CD4-positive, alpha-beta memory T cell (primary cell): ENCODE measurements at regions not wholly inside any gene's neighbourhood (a gene's known extent, or its start where the extent isn't known, plus 50 kb on each side); places are given as distances from the start of the nearest gene placed in this dataset.

ENCODE experiments used
- CTCF ChIA-PET: fragments of 350-600 bp; sonication (Branson Sonifier 250); formaldehyde crosslinking; loops from one replicate; lab custom pipeline; 2021; ENCODE audit warnings: inconsistent platforms; ENCODE audit not compliant: partially characterized antibody; lab: Charles Lee
- POLR2A ChIA-PET: fragments of 350-600 bp; sonication (Branson Sonifier 250); formaldehyde crosslinking; loops from one replicate; lab custom pipeline; 2021; ENCODE audit not compliant: partially characterized antibody; lab: Charles Lee
- DNase-seq, 5 donors: peaks; one replicate each; pipeline versions ENCODE4 v3.0.0 to v3.0.0-alpha.2; 2020 to 2022; ENCODE audit warnings: mixed read lengths in 1 of 5
- H3K27ac ChIP-seq: one replicate; pipeline ENCODE4 v1.7.0; 2013; ENCODE audit warnings: low read depth, low read length
- H3K27me3 ChIP-seq: 2 replicates; pipeline ENCODE4 v1.7.0; 2013; ENCODE audit warnings: mild to moderate bottlenecking, low read length, moderate library complexity; ENCODE audit not compliant: insufficient read depth
- H3K36me3 ChIP-seq: 2 replicates; pipeline ENCODE4 v1.7.0; 2013; ENCODE audit warnings: mild to moderate bottlenecking, low read length, moderate library complexity; ENCODE audit not compliant: insufficient read depth
- H3K4me1 ChIP-seq: 2 replicates; pipeline ENCODE4 v1.7.0; 2013; ENCODE audit warnings: mild to moderate bottlenecking, low read length, moderate library complexity; ENCODE audit not compliant: insufficient read depth
- H3K4me3 ChIP-seq, 2 donors: one replicate each; pipeline ENCODE4 v1.7.0; 2013; ENCODE audit warnings: low read length in 2 of 2, mild to moderate bottlenecking in 1 of 2
- H3K9me3 ChIP-seq, 2 donors: one replicate each; pipeline ENCODE4 v1.7.0; 2013; ENCODE audit warnings: low read length in 2 of 2, control low read depth in 1 of 2; ENCODE audit not compliant: control insufficient read depth in 1 of 2
- H3K27ac Mint-ChIP-seq, 7 donors: one replicate each; pipeline ENCODE4 v1.8.0; 2020 to 2021; ENCODE audit warnings: mixed read lengths in 7 of 7, mild to moderate bottlenecking in 6 of 7, inconsistent platforms in 3 of 7, moderate library complexity in 3 of 7
- H3K27me3 Mint-ChIP-seq, 2 donors: one replicate each; pipeline ENCODE4 v1.8.0; 2020 to 2021; ENCODE audit warnings: mixed read lengths in 2 of 2
- H3K36me3 Mint-ChIP-seq, 2 donors: one replicate each; pipeline ENCODE4 v1.8.0; 2020 to 2021; ENCODE audit warnings: mixed read lengths in 2 of 2, inconsistent platforms in 1 of 2, mild to moderate bottlenecking in 1 of 2
- H3K4me1 Mint-ChIP-seq, 4 donors: one replicate each; pipeline ENCODE4 v1.8.0; 2020 to 2021; ENCODE audit warnings: mixed read lengths in 4 of 4, mild to moderate bottlenecking in 1 of 4
- H3K4me3 Mint-ChIP-seq, 8 donors: one replicate each; pipeline ENCODE4 v1.8.0; 2020 to 2021; ENCODE audit warnings: mixed read lengths in 8 of 8, mild to moderate bottlenecking in 7 of 8, moderate library complexity in 6 of 8, inconsistent platforms in 3 of 8
- H3K9me3 Mint-ChIP-seq, 8 donors: one replicate each; pipeline ENCODE4 v1.8.0; 2020 to 2021; ENCODE audit warnings: mixed read lengths in 8 of 8, mild to moderate bottlenecking in 5 of 8, inconsistent platforms in 3 of 8, moderate library complexity in 1 of 8
- intact Hi-C: fragments of 100-400 bp; cut with micrococcal nuclease; formaldehyde crosslinking; loops from one replicate; pipeline ENCODE4 v1.15.1; 2023

DNA sequence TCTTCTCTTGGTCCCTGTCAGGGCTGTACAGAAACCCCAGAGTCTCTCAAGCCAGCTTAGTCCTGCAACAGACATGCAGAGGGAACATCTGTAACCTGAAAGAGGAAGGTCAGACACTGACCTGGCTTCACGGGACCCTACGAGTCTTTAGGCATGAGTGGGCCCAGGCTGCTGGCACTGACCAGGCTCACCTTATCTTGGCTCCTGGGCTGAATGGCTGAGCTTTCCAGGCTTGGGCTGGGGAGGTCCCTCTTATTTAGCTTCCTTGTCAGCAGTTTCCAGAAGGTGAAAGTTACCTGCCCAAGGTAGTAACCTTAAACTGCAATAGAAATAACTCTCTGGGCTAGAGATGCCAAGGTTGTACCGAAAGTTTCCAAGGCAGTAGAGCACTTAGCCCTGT lies 58.4 kb upstream of the FUT8 start:
- no peaks in the 10 kb centered on the region for H3K9me3 ChIP-seq
- ChIA-PET POLR2A (no interaction called here), CTCF (no interaction called here)
- no peaks in the 10 kb centered on the region for H3K27me3 Mint-ChIP-seq
- H3K27me3 ChIP-seq, result no peaks in the 10 kb centered on the region
- no peaks in the 10 kb centered on the region for H3K36me3 ChIP-seq
- no peak overlapping the region for H3K27ac Mint-ChIP-seq
- no peak overlapping the region for H3K4me3 ChIP-seq
- DNase-seq, result no peak
- H3K4me1 Mint-ChIP-seq, result peaks cover 9 to 27% (median 15%) of the 10 kb centered on the region in 4 donors
- H3K9me3 Mint-ChIP-seq, result peaks cover 0 to 1% (median 0%) of the 10 kb centered on the region in 8 donors
- peaks cover 13% of the 10 kb centered on the region for H3K4me1 ChIP-seq
- H3K27ac ChIP-seq, result no peak overlapping the region
- H3K4me3 Mint-ChIP-seq, result no peak overlapping the region
- intact Hi-C loops, result no loop called here
- peaks cover 0 to 4% of the 10 kb centered on the region in 2 donors for H3K36me3 Mint-ChIP-seq

DNA sequence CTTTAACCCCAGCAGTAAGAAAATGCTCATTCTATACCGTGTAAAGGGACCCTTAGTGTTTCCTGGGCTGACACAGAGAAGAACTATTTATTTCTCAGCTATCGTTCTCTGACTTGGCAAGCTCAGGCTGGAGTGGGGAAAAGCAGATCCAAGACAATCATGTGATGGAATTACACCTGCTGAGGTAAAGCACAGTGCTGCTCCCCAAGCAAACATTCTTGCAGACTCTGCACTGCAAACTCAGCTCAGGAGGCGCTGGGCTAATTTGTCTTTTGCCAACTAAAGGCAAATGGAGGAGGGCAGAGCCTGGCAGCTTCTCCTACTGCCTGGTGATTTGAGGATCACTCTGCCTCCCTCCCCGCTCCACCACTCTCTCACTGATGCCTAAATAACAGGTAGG lies 57.8 kb upstream of the FUT8 start:
- no peak overlapping the region for H3K27ac ChIP-seq
- peak overlapping the region in 1 of 7 donors; percentile 47 for H3K27ac Mint-ChIP-seq
- H3K36me3 ChIP-seq, result no peaks in the 10 kb centered on the region
- peaks cover 0 to 4% of the 10 kb centered on the region in 2 donors for H3K36me3 Mint-ChIP-seq
- intact Hi-C loops, result no loop called here
- peaks cover 13% of the 10 kb centered on the region for H3K4me1 ChIP-seq
- CTCF ChIA-PET, result no interaction called here
- H3K9me3 Mint-ChIP-seq, result peaks cover 0 to 1% (median 0%) of the 10 kb centered on the region in 8 donors
- POLR2A ChIA-PET, result no interaction called here
- no peak overlapping the region for H3K4me3 ChIP-seq
- H3K27me3 Mint-ChIP-seq, result no peaks in the 10 kb centered on the region
- H3K4me3 Mint-ChIP-seq, result no peak overlapping the region
- H3K27me3 ChIP-seq, result no peaks in the 10 kb centered on the region
- no peaks in the 10 kb centered on the region for H3K9me3 ChIP-seq
- H3K4me1 Mint-ChIP-seq, result peaks cover 9 to 27% (median 15%) of the 10 kb centered on the region in 4 donors
- DNase-seq, result no peak

DNA sequence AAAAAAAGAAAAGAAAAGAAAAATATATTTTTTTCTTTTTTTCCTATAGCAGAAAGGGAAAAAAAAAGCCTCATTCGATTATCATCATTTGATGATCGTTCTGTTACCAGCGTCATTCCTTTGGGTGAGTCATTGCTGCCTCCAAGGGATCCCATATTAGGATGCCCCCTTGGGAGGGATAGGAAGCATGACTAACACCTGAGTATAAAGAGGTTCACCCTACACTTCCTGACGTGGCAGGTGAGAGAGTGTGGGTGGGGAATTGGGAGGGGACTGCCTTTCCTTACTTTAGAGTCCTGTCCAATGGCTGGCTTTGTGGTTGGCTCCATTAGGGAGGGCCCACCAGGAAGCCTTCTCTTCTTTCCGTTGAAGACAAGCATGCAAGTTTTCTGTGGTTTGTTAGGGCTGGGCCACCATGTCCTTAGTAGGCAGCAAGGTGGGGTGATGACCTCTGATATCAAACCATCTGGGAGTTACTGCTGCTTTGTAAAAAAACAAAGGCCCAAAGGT lies 56.1 kb upstream of the FUT8 start:
- ChIA-PET CTCF (interaction anchor here (1.5 kb wide), 1 partner anchor 58 kb away, joined by 3 read pairs; no protein-coding TSS in a partner anchor), POLR2A (no interaction called here)
- H3K27me3 ChIP-seq, result no peaks in the 10 kb centered on the region
- Mint-ChIP-seq H3K9me3 (peaks cover 0 to 1% (median 0%) of the 10 kb centered on the region in 8 donors), H3K4me1 (peaks cover 9 to 27% (median 15%) of the 10 kb centered on the region in 4 donors), H3K4me3 (peak overlapping the region in 3 of 8 donors; percentile 20 to 63 (median 62)), H3K36me3 (no peaks in the 10 kb centered on the region), H3K27me3 (no peaks in the 10 kb centered on the region), H3K27ac (peak overlapping the region; percentile 41 to 81 (median 75))
- intact Hi-C loops, result no loop called here
- H3K4me1 ChIP-seq, result peaks cover 13% of the 10 kb centered on the region
- H3K36me3 ChIP-seq, result no peaks in the 10 kb centered on the region
- no peak overlapping the region for H3K4me3 ChIP-seq
- H3K27ac ChIP-seq, result no peak overlapping the region
- H3K9me3 ChIP-seq, result no peaks in the 10 kb centered on the region
- peak in 3 of 5 donors; percentile 2 to 48 (median 15) for DNase-seq

DNA sequence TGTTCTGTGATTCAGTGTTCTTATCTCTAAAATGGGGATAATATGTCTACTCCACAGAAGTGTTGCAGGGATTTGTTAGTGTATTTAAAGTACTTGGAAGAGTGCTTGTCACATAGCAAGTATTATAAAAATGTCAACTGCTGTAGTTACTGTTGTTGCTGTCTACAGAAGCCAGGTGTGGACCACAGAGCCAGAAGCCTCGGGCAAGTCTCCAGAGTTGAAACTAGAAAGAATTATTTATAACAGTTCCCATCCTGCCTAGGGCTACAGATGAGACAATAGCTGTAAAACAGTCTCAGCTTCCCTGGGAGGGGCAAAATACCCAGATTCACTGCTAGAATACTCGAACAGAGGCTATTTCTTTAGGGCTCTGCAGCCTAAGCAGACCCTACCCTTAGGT lies 55.4 kb upstream of the FUT8 start:
- H3K27me3 ChIP-seq, result no peaks in the 10 kb centered on the region
- POLR2A ChIA-PET, result interaction anchor here (0.9 kb wide), 1 partner anchor 70 kb away, joined by 3 read pairs; no protein-coding TSS in a partner anchor
- no peak overlapping the region for H3K4me3 ChIP-seq
- CTCF ChIA-PET, result interaction anchor here (0.9 kb wide), 1 partner anchor 55 kb away, joined by 3 read pairs; the partner anchor contains the start of gene FUT8
- H3K27ac ChIP-seq, result no peak overlapping the region
- Mint-ChIP-seq H3K4me1 (peaks cover 9 to 27% (median 15%) of the 10 kb centered on the region in 4 donors), H3K36me3 (no peaks in the 10 kb centered on the region), H3K27ac (peak overlapping the region in 6 of 7 donors; percentile 25 to 75 (median 64)), H3K4me3 (peak overlapping the region in 3 of 8 donors; percentile 3 to 48 (median 20)), H3K9me3 (peaks cover 0 to 1% (median 0%) of the 10 kb centered on the region in 8 donors), H3K27me3 (no peaks in the 10 kb centered on the region)
- no peaks in the 10 kb centered on the region for H3K36me3 ChIP-seq
- H3K4me1 ChIP-seq, result peaks cover 13% of the 10 kb centered on the region
- intact Hi-C loops, result no loop called here
- no peak for DNase-seq
- H3K9me3 ChIP-seq, result no peaks in the 10 kb centered on the region

DNA sequence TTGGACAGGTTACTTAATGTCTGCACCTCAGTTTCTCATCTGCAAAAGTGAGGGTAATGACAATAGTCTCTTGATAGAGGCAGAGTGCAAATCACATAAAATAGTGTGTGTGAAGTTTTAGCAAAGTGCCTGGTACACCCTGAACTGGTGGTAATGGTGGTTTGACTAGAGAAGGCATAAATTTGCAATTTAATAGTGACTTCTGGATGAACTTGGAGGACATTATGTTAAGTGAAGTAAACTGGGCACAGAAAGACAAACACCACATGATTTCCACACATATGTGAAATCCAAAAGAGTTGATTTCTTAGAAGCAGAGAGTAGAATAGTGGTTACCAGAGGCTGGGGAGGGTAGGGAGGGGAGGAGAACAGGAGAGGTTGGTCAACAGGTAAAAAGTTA lies 54.8 kb upstream of the FUT8 start:
- POLR2A ChIA-PET, result interaction anchor here (0.9 kb wide), 1 partner anchor 71 kb away, joined by 3 read pairs; no protein-coding TSS in a partner anchor
- Histone ChIP-seq H3K4me1 (peaks cover 13% of the 10 kb centered on the region), H3K27me3 (no peaks in the 10 kb centered on the region), H3K4me3 (no peak overlapping the region), H3K27ac (no peak overlapping the region), H3K9me3 (no peaks in the 10 kb centered on the region), H3K36me3 (no peaks in the 10 kb centered on the region)
- Mint-ChIP-seq H3K4me3 (no peak overlapping the region), H3K27ac (peak overlapping the region in 3 of 7 donors; percentile 11 to 62 (median 20)), H3K27me3 (no peaks in the 10 kb centered on the region), H3K4me1 (peaks cover 9 to 27% (median 15%) of the 10 kb centered on the region in 4 donors), H3K9me3 (peaks cover 0 to 1% (median 0%) of the 10 kb centered on the region in 8 donors), H3K36me3 (no peaks in the 10 kb centered on the region)
- DNase-seq, result no peak
- CTCF ChIA-PET, result interaction anchor here (0.9 kb wide), 1 partner anchor 54 kb away, joined by 3 read pairs; the partner anchor contains the start of gene FUT8
- intact Hi-C loops, result no loop called here

DNA sequence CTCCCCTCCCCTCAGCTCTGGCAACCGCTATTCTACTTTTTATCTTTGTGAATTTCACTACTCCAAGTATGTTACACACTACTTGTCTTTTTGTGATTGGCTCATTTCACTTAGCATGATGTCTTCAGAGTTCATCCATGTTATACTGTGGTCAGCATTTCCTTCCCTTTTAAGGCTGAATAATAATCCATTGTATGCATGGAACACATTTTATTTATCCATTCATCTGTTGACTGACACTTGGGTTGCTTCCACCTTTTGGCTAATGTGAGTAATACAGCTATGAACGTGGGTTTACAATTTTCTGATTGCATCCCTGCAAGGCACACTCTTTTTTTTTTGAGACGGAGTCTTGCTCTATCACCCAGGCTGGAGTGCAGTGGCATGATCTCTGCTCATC lies 53.0 kb upstream of the FUT8 start:
- Histone ChIP-seq H3K27me3 (no peaks in the 10 kb centered on the region), H3K9me3 (no peaks in the 10 kb centered on the region), H3K27ac (no peak overlapping the region), H3K4me3 (no peak overlapping the region), H3K4me1 (peaks cover 13% of the 10 kb centered on the region), H3K36me3 (no peaks in the 10 kb centered on the region)
- intact Hi-C loops, result no loop called here
- Mint-ChIP-seq H3K4me3 (no peak overlapping the region), H3K9me3 (no peaks in the 10 kb centered on the region), H3K36me3 (no peaks in the 10 kb centered on the region), H3K27me3 (no peaks in the 10 kb centered on the region), H3K27ac (peak overlapping the region in 2 of 7 donors; percentile 6 to 24), H3K4me1 (peaks cover 9 to 27% (median 15%) of the 10 kb centered on the region in 4 donors)
- DNase-seq, result no peak
- ChIA-PET CTCF (interaction anchor here (1.1 to 1.3 kb wide), 2 partner anchors 56 to 195 kb away, joined by 4 to 5 read pairs; no protein-coding TSS in a partner anchor), POLR2A (no interaction called here)

DNA sequence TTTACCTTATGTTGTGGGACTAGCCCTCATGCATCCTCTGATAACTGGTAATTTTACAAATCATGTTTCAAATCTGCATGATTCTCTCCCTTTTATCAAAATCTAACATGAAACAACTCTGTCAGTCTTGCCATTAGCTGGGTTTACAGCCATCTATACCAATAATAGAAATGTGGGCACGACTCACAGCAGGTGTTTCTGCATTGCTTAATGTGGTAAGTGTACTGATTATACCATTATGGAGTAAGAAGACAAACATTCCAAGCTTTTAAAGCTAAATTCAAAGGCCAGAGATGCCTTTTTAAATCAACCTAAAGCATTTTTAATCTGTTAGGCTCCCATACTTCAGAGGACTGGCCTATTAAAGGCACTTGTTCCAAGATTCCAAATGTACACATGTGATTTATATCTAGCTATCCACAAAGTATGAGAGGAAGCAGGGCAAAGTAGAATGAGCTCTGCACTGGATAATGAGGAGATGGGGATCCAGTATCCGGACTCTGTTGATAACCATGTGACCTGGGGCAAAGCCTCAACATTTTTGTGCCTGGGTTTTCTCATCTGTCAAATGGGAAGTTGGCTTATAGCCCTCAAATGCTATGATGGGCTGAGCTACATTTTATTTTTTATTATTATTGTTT lies 52.3 kb upstream of the FUT8 start:
- no peaks in the 10 kb centered on the region for H3K9me3 ChIP-seq
- H3K36me3 ChIP-seq, result no peaks in the 10 kb centered on the region
- Mint-ChIP-seq H3K9me3 (no peaks in the 10 kb centered on the region), H3K27me3 (no peaks in the 10 kb centered on the region), H3K4me3 (no peak overlapping the region), H3K36me3 (no peaks in the 10 kb centered on the region), H3K27ac (no peak overlapping the region), H3K4me1 (peaks cover 9 to 27% (median 15%) of the 10 kb centered on the region in 4 donors)
- ChIA-PET CTCF (interaction anchor here (1.1 to 1.3 kb wide), 3 partner anchors 55 to 196 kb away, joined by 3 to 5 read pairs (median 4); no protein-coding TSS in a partner anchor), POLR2A (interaction anchor here (0.9 kb wide), 1 partner anchor 31 kb away, joined by 3 read pairs; no protein-coding TSS in a partner anchor)
- no peak for DNase-seq
- intact Hi-C loops, result no loop called here
- no peak overlapping the region for H3K27ac ChIP-seq
- H3K4me1 ChIP-seq, result peaks cover 13% of the 10 kb centered on the region
- no peaks in the 10 kb centered on the region for H3K27me3 ChIP-seq
- H3K4me3 ChIP-seq, result no peak overlapping the region
